Esophagus muscularis mucosa (tissue), 4 donors: ENCODE measurements at regions not wholly inside any gene's neighbourhood (a gene's known extent, or its start where the extent isn't known, plus 50 kb on each side); places are given as distances from the start of the nearest gene placed in this dataset.

ENCODE experiments used
- DNase-seq: peaks from one replicate; pipeline ENCODE4 v3.0.0-alpha.2; 2017; ENCODE audit errors: extremely low spot score
- H3K27ac ChIP-seq, 4 donors: fragments of 200-600 bp; sonication (generic); replicated peaks in 1 of 4; 1 replicate in 3 of 4; 2 replicates in 1 of 4; pipeline ENCODE4 v1.5.1; 2016 to 2019; ENCODE audit warnings: mild to moderate bottlenecking in 1 of 4
- H3K27me3 ChIP-seq, 4 donors: fragments of 200-600 bp; sonication (generic); one replicate each; pipeline versions ENCODE4 v1.5.1 to v1.6.0; 2016 to 2019
- H3K36me3 ChIP-seq, 4 donors: fragments of 200-600 bp; sonication (generic); one replicate each; pipeline ENCODE4 v1.5.1; 2016 to 2019
- H3K4me1 ChIP-seq, 4 donors: fragments of 200-600 bp; sonication (generic); one replicate each; pipeline ENCODE4 v1.5.1; 2016 to 2019
- H3K4me3 ChIP-seq, 4 donors: fragments of 200-600 bp; sonication (generic); 1 replicate in 2 of 4; 2 replicates in 2 of 4; pipeline ENCODE4 v1.5.1; 2016 to 2019; ENCODE audit warnings: mild to moderate bottlenecking in 4 of 4, moderate library complexity in 1 of 4
- H3K9me3 ChIP-seq, 4 donors: fragments of 200-600 bp; sonication (generic); 1 replicate in 3 of 4; 2 replicates in 1 of 4; pipeline ENCODE4 v1.5.1; 2016 to 2019
- CTCF ChIP-seq, 3 experiments: fragments of 200-600 bp in 2 of 3; fragments of 450-650 bp in 1 of 3; sonication (generic) in 2 of 3; IDR thresholded peaks; one replicate each; pipeline ENCODE4 v1.5.1; 2017 to 2019; ENCODE audit warnings: antibody characterized with exemption in 3 of 3, mild to moderate bottlenecking in 2 of 3, moderate library complexity in 1 of 3
- EP300 ChIP-seq: sonication (generic); formaldehyde crosslinking; IDR thresholded peaks from one replicate; pipeline ENCODE4 v1.6.1; 2017; ENCODE audit warnings: antibody characterized with exemption
- POLR2A ChIP-seq: fragments of 450-650 bp; IDR thresholded peaks from one replicate; pipeline ENCODE4 v1.6.1; 2017; ENCODE audit warnings: antibody characterized with exemption, moderate library complexity, mild to moderate bottlenecking, low read depth
- POLR2AphosphoS5 ChIP-seq, 2 donors: sonication (generic); formaldehyde crosslinking; IDR thresholded peaks; one replicate each; pipeline ENCODE4 v1.6.1; 2017; ENCODE audit warnings: antibody characterized with exemption in 2 of 2
- WGBS: methylation state at CpG from one replicate; pipeline ENCODE4 v1.1.5; 2018; 5-methylcytosine and 5-hydroxymethylcytosine counted together
- intact Hi-C: fragments of 100-400 bp; cut with DNase I; formaldehyde crosslinking; loops from one replicate; pipeline ENCODE4 v1.15.1; 2023

DNA sequence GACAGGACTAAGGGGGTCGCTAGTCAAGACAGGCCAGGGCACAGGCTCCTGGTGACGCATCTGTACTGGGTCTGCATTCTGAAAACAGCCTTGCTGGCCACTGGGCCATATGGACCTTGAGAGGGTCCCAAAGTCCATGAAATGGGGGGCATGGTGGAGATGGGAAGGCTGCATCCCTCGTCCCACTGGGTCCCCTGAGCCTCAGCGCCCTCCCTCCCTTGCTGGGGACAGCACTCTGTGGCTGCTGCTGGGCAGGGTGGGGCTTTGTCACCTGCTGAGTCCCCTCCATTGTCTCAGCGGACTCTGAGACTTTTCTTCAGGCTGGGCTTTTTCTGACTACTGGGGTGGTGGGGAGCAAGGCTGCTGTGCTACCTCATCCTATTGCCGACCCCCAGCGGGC is 205.2 kb downstream of the RHOU start:
- no peaks in the 10 kb centered on the region for H3K36me3 ChIP-seq
- 93% methylated on average over 6 of the region's 7 CpGs for WGBS
- H3K27ac ChIP-seq: no peak overlapping the region
- peaks cover 22 to 31% (median 27%) of the 10 kb centered on the region in 4 donors for H3K4me1 ChIP-seq
- TF ChIP-seq CTCF (IDR thresholded peaks at IDR 0.05) (no peak), POLR2A (no peak), POLR2AphosphoS5 (IDR thresholded peaks at IDR 0.05) (no peak), EP300 (no peak)
- intact Hi-C loops: no loop called here
- DNase-seq: no peak
- no peaks in the 10 kb centered on the region for H3K9me3 ChIP-seq
- no peak overlapping the region for H3K4me3 ChIP-seq
- H3K27me3 ChIP-seq: no peaks in the 10 kb centered on the region

DNA sequence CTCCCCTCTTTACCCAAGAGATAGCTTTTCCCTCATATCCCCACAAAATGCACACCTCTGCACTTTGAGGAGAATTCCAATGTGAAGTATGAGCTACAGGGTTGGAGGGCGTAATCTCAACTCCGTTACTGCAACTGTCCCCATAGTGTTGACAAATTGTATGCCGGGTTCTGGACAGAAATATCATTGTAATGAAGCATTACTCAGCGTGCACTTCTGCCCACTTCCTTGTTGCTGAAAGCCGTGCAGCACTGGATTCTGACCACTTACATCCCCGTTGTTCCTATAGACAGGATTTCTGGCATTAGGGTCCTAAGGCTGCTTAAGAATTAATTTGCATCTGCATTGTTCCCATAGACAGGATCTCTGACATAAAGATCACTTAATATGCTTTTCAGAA is 205.6 kb downstream of the RHOU start:
- WGBS: 79% methylated on average over 6 of the region's 6 CpGs
- no peak for TF ChIP-seq POLR2AphosphoS5 (IDR thresholded peaks at IDR 0.05)
- no peak for TF ChIP-seq CTCF (IDR thresholded peaks at IDR 0.05)
- intact Hi-C loops: no loop called here
- no peaks in the 10 kb centered on the region for H3K9me3 ChIP-seq
- H3K27me3 ChIP-seq: no peaks in the 10 kb centered on the region
- peaks cover 22 to 30% (median 25%) of the 10 kb centered on the region in 4 donors for H3K4me1 ChIP-seq
- H3K36me3 ChIP-seq: no peaks in the 10 kb centered on the region
- H3K4me3 ChIP-seq: no peak overlapping the region
- DNase-seq: no peak
- no peak overlapping the region for H3K27ac ChIP-seq

DNA sequence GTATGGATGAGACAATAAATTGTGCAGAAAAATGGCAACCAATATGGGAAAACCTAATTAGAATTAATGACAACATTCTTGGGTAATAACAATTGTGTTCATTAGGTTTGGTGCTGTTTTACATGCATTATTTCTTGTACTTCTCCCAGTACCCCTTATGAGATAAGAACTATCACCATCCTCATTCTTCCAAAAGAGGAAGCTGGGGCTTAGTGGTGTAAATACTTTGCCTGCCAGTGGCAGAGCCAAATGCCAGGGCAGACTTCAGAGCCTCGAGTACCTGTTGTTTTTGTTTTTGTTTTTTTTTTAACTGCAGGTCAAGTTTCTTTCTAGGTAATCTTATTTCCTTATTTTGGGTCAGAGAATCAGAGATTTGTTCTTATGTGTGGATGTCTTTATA is 206.4 kb downstream of the RHOU start:
- TF ChIP-seq EP300: no peak
- TF ChIP-seq POLR2AphosphoS5 (IDR thresholded peaks at IDR 0.05): no peak
- no peak for TF ChIP-seq CTCF (IDR thresholded peaks at IDR 0.05)
- TF ChIP-seq POLR2A: no peak
- 66% methylated on average over 1 of the region's 1 CpG for WGBS
- intact Hi-C loops: no loop called here
- Histone ChIP-seq H3K4me1 (peaks cover 15 to 23% (median 22%) of the 10 kb centered on the region in 4 donors), H3K27me3 (no peaks in the 10 kb centered on the region), H3K9me3 (no peaks in the 10 kb centered on the region), H3K4me3 (no peak overlapping the region), H3K36me3 (no peaks in the 10 kb centered on the region), H3K27ac (no peak overlapping the region)
- DNase-seq: no peak

DNA sequence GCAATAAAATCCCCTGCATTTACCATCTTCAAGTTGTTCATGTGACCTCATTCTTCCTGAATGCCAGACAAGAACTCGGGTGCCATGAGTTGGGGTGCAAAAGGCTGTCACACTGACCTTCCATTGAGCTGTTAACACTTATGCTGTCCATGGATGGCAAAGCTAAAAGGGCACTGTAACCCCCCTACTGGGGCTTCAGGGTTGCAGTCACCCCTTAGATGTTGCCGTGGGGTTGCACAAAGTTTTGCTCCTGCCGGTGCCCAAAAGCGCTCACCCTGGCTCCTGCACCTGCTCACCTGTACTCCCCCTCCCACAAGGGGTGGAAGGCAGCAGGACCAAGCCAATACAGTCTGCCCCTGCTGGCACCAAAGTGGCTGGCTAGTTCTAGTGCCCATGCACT is 208.2 kb downstream of the RHOU start:
- Histone ChIP-seq H3K4me1 (peaks cover 1 to 6% (median 5%) of the 10 kb centered on the region in 4 donors), H3K9me3 (no peaks in the 10 kb centered on the region), H3K27ac (no peak overlapping the region), H3K27me3 (no peaks in the 10 kb centered on the region), H3K36me3 (no peaks in the 10 kb centered on the region), H3K4me3 (no peak overlapping the region)
- intact Hi-C loops: no loop called here
- WGBS: 95% methylated on average over 4 of the region's 4 CpGs
- DNase-seq: no peak
- no peak for TF ChIP-seq POLR2A

DNA sequence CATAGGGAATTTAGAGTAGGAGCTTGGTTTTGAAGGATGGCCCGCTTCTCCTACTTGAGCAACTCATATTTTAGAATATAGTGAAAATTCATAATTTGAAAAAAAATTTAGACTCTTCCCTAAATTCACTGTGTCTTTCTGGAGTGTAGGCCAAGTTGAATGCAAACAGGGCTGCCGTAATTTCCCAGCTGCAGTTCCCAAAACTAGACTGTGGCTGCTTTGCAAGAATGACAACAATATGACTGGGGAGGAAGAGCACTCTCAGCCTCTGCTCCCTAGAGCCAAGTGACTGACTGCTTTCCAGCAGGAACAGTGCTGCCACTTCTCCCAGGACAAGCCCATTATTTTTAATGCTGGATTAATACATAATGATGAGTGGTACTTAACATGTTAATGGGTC is 209.0 kb downstream of the RHOU start:
- no peaks in the 10 kb centered on the region for H3K9me3 ChIP-seq
- TF ChIP-seq POLR2A (no peak), EP300 (no peak), CTCF (IDR thresholded peaks at IDR 0.05) (no peak), POLR2AphosphoS5 (IDR thresholded peaks at IDR 0.05) (no peak)
- H3K27ac ChIP-seq: no peak overlapping the region

More for the DNA sequence above, 209.0 kb downstream of the RHOU start:
- H3K36me3 ChIP-seq: no peaks in the 10 kb centered on the region
- intact Hi-C loops: no loop called here
- H3K4me1 ChIP-seq: no peaks in the 10 kb centered on the region
- no peaks in the 10 kb centered on the region for H3K27me3 ChIP-seq
- no peak for DNase-seq
- no peak overlapping the region for H3K4me3 ChIP-seq
- WGBS: 84% methylated on average over 2 of the region's 2 CpGs
